HG03378 (cell line): ENCODE measurements at regions not wholly inside any gene's neighbourhood (a gene's known extent, or its start where the extent isn't known, plus 50 kb on each side); places are given as distances from the start of the nearest gene placed in this dataset.
"Not testable (repeated sequence)": the region's sequence is repeated elsewhere in the genome, so short reads cannot be mapped to it uniquely, and the experiment has no call there.

ENCODE experiments used
- ATAC-seq: cut with Tn5 transposase; IDR thresholded peaks from one replicate; pipeline ENCODE4 v1.9.1; 2021; ENCODE audit warnings: mild to moderate bottlenecking, moderate library complexity; ENCODE audit not compliant: unreplicated experiment

DNA sequence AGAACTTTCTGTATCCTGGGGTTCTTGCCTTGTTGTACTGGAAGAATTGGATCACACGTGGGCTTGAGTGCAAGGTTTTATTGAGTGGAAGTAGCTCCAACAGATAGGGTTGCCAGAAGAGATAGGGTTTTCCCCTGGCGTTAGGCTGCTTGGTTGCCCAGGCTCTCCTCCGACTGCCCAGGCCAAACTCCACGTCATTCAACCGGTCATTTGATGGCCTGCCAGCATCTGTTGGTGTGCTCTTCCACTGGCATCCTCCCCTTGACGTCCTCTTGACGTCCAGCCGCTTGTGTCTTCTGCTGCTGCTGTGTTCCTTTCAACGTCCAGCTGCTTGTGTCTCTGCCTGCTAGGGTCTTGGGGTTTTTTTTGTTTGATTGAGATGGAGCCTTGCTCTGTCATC is 111.2 kb upstream of the XIST start:
- no peak for ATAC-seq

DNA sequence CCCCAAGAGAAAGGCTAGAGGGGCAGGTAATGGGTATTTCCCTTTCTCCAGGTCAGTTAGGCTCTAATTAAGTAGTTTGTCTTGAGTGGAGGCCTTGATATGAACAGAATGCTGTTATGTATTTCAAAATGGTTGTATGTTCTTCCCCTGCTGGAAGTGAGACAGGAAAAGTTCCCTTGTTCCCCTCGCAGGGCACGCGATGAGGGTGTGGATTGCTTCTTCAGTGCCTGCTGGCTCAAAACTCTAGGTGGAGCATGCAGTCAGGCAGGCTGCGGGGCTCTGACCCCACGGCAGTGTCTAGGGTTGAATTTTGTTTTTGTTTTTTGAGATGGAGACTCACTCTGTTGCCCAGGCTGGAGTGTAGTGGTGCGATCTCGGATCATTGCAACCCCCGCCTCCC is 110.4 kb upstream of the XIST start:
- ATAC-seq: no peak

DNA sequence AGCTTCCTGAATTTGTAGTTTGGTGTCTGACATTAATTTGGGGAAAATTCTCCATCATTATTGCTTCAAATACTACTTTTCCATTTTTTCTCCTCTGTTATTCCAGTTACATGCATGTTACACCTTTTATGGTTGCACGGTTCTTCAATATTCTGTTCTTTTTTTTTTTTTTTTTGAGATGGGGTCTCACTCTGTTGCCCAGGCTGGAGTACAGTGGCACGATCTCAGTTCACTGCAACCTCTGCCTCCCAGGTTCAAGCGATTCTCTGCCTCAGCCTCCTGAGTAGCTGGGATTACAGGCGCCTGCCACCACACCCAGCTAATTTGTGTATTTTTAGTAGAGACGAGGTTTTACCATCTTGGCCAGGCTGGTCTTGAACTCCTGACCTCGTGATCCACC is 109.4 kb upstream of the XIST start:
- not testable (repeated sequence) for ATAC-seq

DNA sequence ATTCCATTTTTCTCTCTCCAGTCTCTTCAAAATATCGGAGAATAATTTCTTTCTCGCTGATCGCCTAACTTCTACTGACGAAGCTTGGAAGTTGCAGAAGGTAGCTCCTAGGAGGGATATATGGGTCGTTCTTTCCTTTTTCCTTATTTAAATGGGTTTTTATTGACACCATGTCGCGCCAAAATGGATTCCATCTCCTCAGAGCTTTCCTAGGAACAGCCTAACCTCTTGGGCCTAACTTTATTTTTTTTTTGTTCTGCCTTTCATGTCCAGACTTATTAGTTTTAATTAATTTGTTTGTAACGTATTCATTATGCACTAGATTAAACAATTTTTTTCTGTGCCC is 92.0 kb upstream of the XIST start:
- ATAC-seq: no peak

DNA sequence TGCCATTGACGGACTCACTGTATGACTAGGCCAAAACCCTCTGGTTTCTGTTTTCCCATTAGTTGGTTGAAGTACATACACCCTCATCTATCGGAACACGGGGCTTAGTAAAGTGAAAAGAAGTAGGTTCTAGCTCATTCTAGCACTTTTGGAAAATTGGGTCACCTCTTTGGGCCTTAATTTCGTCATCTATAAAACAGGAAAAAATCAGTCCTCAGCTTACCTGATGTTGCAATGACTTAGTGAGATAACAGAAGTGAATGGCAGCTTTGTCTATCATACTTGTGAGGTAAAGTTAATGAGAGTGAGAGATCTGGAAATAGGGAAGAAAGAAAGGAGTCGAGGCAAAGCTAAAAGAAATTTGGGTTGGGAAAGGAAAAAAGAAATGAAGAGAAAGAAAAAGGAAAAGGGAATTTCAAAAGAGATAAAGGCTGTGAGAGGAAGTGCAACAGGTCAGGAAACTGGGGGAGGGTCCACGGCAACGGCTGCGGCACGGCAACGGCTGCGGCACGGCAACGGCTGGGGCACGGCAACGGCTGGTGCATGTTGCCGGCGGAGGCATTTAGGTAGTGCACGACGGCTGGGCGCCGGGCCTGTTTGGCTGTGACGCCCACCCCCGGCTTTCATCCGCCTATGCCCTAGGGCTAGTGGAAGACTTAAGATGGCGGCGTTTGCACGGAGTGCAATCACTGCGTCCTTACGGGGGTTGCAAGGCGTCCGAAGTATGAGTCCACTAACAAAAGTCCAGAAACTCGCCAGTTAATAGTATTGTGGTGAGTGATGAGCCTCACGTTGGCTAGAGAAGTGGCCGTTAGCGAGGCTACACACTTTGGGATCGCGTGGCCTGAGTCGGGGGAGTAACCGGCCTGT is 91.4 kb upstream of the XIST start:
- peak; percentile 95 for ATAC-seq

DNA sequence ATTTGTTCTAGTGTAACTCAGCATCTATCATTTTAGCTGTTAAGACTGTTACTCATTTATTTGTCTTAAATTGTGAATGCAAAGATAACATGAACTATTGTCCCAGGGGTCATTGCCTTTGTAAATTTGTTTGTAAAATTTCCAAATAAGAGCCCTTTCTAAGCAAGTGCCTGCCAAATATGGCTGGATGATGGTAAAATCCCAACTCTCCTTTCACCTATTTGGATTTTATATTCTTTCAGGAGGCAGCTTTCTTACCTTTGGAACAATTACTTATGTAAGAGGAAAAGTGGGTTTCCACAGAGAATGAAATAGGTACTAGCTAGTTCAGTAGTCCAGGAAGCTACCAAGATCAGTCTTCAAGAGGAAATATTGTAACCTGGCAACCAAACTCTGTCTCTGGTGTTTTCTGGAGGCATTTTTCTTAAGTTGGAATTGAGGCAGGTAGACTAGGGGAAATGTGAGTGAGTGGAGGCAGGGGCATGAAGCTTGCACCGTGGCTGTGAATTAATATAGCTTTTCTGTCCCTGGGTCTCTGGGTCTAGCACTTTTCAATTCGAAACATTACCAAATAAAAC is 88.5 kb upstream of the XIST start:
- ATAC-seq: no peak

DNA sequence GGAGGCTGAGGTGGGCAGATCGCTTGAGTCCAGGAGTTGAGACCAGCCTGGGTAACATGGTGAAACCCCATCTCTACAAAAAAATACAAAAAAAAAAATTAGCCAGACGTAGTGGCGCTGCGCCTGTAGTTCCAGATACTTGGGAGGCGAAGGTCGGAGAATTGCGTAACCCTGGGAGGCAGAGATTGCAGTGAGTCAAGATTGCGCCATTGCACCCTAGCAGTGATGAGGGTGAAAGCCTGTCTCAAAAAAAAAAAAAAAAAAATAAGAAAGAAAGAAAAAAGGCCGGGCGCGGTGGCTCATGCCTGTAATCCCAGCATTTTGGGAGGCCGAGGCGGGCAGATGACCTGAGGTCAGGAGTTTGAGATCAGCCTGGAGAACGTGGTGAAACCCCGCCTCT is 85.3 kb upstream of the XIST start:
- ATAC-seq: not testable (repeated sequence)

DNA sequence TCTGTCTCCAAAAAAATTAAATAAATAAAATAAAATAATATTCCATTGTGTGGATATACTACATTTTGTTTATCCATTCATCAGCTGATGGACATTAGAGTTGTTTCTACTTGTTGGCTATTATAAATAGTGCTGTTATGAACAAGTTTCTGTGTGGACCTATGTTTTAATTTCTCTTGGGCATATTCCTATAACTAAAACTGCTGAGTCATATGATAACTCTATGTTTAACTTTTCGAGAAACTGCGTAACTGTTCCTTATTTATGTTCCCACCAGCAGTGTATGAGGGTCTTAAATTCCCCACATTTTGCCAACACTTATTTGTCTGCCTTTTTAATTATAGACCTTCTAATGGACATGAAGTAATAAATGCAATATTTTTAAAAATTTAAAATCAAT is 80.0 kb upstream of the XIST start:
- no peak for ATAC-seq

DNA sequence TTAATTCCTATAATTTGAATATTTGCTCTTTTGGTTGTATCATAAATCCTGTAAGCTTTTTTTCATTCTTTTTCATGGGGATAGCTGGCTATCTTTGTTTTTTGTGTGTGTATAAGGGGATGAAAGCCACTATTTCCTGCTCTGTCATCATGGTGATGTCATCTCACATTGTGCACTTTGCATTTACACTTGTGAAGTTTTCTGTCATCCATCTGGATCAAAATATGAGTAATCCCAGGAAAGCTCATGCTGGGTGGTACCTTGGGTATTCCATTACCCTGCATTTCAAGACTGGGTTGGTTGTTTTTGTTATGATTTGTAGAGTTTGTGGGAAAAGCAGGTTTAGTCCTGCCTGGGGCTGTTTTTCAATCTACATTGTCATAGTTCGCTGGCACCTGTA is 77.8 kb upstream of the XIST start:
- ATAC-seq: no peak

DNA sequence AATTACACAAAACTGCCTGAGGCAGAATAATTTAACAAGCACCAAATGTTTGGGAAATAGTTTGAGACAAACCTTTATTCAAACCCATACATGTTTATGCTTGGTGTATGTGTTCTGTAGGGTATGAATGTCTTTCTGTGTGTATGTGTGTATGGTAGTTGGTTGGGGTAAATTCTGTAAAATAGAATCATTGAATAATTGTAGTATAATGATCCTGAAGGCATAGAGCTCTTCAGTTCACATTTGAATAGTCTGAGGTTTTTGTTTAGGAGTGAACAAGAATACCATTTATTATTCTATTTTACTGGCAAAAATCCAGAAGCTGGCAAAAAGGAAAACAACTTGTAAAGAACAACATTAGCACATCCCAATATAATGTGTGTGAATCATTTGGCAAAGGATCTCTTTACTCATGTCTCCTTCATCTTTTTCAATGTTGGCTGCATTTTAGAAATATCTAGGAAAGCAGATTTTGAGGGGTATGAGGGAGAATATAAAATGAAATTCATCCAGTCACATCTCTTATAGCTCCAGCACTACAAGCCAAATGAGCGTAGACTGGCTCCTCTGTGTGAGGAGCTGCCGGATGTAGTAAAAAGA is 70.4 kb upstream of the XIST start:
- no peak for ATAC-seq

DNA sequence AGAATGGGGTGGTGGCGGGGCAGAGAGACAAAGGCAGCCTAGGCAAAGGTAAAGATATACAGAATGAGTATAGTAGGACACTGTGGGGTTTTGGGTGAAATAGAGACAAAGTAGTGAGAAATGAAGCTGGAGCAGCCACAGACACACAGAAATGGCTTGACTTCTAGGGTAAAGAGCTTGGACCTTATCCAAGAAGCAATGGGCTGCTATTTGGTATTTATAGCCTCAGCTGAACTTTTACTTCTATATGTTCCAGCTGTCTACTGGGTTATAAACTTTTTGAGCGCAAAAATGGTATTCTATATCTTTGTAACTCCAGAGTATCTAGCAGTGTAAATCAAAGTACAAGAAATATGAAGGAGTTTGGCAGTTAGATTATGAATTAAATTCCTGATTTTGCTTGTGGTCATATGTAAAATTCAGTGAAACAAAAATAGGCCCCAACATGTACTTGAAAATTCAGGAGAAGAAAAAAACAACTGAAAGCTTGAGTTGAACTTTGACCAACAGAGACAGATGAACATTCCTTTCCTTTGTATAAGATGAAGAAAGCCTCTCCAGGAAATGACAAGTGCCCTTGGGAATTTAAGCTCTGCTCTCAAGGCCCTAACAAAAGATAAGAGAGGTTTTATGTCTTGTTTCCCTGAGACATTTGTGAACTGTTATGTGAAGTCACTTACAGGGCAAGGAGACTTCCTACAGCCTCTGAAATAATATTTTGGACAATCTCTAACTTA is 64.6 kb upstream of the XIST start:
- ATAC-seq: no peak

DNA sequence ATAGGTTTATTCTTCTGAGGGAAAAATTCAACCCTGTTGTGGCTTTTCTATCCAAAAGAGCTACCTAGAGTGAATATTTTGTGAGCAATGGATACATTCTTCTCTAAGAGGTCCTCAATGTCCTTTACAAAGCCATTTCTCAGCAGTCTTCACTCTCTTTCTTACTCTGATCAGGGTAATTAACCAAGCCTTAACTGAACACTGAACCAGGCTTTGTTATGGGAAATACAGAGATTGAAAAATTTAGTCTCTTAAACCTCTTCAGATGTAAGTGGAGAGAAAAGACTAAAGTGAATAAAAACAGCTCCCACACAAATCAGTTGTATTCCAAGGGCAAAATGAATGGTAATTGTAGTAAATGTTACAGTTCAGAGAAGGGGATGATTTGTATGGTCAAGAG is 64.0 kb upstream of the XIST start:
- no peak for ATAC-seq

DNA sequence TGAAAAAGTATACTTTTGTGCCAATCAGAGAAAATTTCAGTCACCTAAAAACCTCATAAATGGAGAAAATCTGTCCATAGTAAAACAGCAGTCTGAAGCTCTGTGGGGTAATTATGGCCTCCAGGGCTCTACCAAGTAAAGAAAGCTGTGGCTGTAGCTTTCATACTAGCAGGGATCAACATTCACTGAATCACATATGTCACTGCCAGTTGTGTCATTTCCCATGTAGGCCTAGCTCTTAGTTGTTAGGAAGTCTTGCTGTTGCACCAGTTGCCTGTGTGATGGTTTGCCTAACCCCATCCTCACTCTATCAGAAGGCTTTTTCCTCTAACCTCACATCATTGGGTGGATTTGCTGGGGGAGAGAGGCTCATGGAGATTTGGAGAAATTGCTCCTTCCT is 62.3 kb upstream of the XIST start:
- ATAC-seq: not testable (repeated sequence)

DNA sequence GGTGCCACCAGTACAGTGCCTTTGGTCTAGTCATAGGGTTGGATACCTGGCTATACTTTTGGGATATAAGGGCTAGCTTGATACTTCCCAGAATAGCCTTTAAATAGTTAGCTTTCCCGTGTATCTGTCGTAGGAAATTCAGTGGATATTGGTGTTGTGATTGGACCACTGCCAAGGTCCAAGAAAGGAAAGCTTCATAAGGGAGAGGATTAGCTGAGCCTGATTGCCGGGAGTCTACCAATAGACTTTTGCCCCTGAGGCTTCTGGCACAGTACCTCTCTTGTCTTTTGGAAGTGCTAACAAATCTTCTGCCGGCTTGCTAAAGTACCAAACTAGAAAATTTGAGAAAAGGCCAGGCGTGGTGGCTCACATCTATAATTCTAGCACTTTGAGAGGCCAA is 61.1 kb upstream of the XIST start:
- ATAC-seq: no peak

DNA sequence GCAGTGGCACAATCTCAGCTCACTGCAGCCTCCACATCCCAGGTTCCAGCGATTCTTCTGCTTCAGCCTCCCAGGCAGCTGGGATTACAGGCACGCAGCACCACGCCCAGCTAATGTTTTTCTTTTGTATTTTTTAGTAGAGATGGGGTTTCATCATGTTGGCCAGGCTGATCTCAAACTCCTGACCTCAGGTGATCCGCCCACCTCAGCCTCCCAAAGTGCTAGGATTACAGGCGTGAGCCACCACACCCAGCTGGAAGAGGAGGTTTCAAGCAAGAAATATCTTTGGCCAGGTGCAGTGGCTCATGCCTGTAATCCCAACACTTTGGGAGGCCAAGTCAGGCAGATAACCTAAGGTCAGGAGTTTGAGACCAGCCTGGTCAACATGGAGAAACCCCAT is 59.4 kb upstream of the XIST start:
- ATAC-seq: not testable (repeated sequence)

DNA sequence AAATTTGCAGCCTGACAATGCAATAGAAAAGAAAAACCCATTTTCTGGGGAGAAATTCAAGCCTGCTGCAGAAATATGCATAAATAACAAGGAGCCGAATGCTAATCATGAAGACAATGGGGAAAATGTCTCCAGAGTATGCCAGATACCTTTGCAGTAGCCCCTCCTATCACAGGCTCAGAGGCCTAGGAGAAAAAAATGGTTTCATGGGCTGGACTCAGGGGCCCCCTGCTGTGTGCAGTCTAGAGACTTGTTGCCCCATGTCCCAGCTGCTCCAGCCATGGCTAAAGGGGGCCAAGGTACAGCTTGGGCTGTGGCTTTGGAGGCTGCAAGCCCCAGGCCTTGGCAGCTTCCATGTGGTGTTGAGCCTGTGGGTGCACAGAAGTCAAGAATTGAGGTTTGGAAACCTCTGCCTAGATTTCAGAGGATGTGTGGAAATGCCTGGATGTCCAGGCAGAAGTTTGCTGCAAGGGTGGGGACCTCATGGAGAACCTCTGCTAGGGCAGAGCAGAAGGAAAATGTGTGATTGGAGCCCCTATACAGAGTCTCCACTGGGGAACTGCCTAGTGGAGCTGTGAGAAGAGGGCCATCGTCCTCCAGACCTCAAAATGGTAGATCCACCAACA is 53.3 kb upstream of the XIST start:
- ATAC-seq: not testable (repeated sequence)

DNA sequence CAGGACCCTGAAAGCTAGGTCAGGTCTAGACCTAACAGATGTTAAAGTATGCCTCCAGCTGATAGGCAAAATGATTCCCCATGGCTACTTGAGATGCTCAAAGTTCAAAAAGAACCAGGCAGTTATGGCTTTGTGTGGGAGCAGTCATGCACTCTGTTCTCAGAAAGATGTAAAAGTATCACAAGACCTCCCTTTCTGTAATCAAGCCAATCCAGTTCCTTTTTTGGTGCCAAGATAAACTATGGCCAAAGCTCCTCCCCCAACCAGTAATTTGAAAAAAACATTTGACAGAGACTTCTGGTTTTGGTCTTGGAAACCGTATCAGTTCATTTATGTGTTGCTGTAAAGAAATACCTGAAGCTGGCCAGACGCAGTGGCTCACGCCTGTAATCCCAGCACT is 51.4 kb upstream of the XIST start:
- no peak for ATAC-seq
